ENCODE measurements at regions not wholly inside any gene's neighbourhood (a gene's known extent, or its start where the extent isn't known, plus 50 kb on each side); places are given as distances from the start of the nearest gene placed in this dataset.

DNA sequence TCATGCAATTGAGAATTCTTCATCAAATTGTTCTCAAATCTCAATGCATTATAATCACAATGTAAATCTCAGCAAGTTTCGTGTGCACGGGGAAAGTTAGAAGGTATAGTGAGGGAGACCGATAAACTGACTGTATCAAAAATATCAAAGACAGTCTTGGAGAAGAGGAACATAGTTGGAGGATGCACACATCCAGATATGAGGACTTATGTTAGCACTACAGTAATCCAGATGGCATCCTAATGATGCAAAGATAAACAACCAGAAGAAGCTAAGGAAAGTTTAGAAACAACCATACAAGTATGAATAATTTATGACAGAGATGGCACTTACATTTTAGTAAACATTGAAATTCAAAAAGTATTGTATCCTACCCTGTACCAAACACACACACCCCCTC, 760.1 kb downstream of the RPS29 start:
- Mint-ChIP-seq H3K27me3 (ENCODE audit: unreplicated experiment) (no peaks in the 10 kb centered on the region), H3K36me3 (ENCODE audit: unreplicated experiment) (no peaks in the 10 kb centered on the region), H3K27ac (ENCODE audit: unreplicated experiment) (no peak overlapping the region), H3K4me1 (ENCODE audit: low read depth, unreplicated experiment) (no peaks in the 10 kb centered on the region), H3K4me3 (ENCODE audit: unreplicated experiment) (no peak overlapping the region), H3K9me3 (ENCODE audit: unreplicated experiment) (no peaks in the 10 kb centered on the region)
- DNase-seq, result no peak
- TF ChIP-seq, protein P1, sequence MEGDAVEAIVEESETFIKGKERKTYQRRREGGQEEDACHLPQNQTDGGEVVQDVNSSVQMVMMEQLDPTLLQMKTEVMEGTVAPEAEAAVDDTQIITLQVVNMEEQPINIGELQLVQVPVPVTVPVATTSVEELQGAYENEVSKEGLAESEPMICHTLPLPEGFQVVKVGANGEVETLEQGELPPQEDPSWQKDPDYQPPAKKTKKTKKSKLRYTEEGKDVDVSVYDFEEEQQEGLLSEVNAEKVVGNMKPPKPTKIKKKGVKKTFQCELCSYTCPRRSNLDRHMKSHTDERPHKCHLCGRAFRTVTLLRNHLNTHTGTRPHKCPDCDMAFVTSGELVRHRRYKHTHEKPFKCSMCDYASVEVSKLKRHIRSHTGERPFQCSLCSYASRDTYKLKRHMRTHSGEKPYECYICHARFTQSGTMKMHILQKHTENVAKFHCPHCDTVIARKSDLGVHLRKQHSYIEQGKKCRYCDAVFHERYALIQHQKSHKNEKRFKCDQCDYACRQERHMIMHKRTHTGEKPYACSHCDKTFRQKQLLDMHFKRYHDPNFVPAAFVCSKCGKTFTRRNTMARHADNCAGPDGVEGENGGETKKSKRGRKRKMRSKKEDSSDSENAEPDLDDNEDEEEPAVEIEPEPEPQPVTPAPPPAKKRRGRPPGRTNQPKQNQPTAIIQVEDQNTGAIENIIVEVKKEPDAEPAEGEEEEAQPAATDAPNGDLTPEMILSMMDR (IDR thresholded peaks at IDR 0.05; ENCODE audit: partially characterized antibody, unreplicated experiment), result no peak

DNA sequence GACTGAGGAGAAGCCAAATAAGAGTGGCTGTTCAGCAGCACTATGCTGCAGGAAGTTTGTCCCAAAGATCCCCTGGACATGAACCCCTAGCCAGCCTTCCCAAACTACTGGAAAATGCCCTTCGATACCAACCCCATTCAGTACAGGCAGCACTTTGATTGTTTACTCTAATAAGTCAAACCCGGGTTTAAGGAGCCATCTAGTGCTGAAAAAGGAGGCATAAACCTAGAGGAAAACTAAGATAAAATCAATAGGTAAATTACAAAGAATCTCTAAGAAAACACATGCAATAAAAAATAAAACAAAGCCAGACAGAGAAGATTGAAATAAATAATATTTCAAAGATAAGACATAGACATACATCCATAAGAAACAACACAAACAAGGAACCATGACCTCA, 771.6 kb downstream of the RPS29 start:
- H3K4me1 Mint-ChIP-seq (ENCODE audit: low read depth, unreplicated experiment), result no peaks in the 10 kb centered on the region
- no peak overlapping the region for H3K27ac Mint-ChIP-seq (ENCODE audit: unreplicated experiment)
- no peak overlapping the region for H3K4me3 Mint-ChIP-seq (ENCODE audit: unreplicated experiment)
- H3K9me3 Mint-ChIP-seq (ENCODE audit: unreplicated experiment), result no peaks in the 10 kb centered on the region
- H3K27me3 Mint-ChIP-seq (ENCODE audit: unreplicated experiment), result no peaks in the 10 kb centered on the region
- H3K36me3 Mint-ChIP-seq (ENCODE audit: unreplicated experiment), result no peaks in the 10 kb centered on the region
- no peak for DNase-seq
- TF ChIP-seq, protein P1 (IDR thresholded peaks at IDR 0.05; ENCODE audit: partially characterized antibody, unreplicated experiment), result no peak

DNA sequence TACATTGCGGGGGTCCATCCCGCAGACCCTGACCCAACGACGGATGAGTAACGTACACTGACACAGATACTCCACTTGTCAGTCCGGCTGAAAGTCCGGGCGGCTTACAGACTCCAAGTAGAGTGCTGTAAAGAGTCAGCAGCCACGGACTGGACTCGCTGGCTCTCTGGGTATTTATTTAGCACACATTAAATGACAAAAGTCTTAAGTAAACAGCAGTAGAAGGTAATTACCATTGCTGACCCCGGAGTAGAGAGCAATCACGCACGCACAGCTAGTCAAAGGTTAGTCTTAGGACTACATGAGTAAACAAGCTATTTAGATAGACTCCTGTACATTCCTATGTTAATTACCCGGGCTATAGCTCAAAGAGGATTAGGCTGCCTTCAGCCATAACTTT, 780.9 kb downstream of the RPS29 start:
- H3K4me3 Mint-ChIP-seq (ENCODE audit: unreplicated experiment), result no peak overlapping the region
- TF ChIP-seq, protein P1 (IDR thresholded peaks at IDR 0.05; ENCODE audit: partially characterized antibody, unreplicated experiment), result no peak
- H3K9me3 Mint-ChIP-seq (ENCODE audit: unreplicated experiment), result peaks cover 3% of the 10 kb centered on the region
- peaks cover 2% of the 10 kb centered on the region for H3K27me3 Mint-ChIP-seq (ENCODE audit: unreplicated experiment)
- DNase-seq, result no peak
- no peaks in the 10 kb centered on the region for H3K36me3 Mint-ChIP-seq (ENCODE audit: unreplicated experiment)
- no peak overlapping the region for H3K27ac Mint-ChIP-seq (ENCODE audit: unreplicated experiment)
- no peaks in the 10 kb centered on the region for H3K4me1 Mint-ChIP-seq (ENCODE audit: low read depth, unreplicated experiment)

DNA sequence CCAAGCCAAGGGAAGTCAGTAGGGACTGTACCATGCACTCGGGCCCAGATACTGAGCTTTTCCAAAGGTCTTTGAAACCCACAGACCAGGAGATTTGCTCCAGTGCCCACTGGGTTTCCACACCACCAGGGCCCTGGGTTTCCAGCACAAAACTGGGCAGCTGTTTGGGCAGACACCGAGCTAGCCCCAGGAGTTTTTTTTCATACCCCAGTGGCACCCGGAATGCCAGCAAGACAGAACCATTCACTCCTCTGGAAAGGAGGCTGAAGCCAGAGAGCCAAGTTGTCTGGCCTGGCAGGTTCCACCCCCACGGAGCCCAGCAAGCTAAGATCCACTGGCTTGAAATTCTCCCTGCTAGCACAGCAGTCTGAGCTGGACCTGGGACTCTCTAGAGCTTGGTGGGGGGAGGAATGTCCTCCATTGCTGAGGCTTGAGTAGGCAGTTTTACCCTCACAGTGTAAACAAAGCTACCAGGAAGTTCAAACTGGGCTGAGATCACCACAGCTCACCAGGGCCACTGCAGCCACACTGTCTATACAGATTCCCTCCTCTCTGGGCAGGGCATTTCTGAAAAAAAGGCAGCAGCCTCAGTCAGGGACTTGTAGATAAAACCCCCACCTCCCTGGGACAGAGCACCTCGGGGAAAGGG, 793.7 kb downstream of the RPS29 start:
- TF ChIP-seq, protein P1 (IDR thresholded peaks at IDR 0.05; ENCODE audit: partially characterized antibody, unreplicated experiment), result no peak
- H3K9me3 Mint-ChIP-seq (ENCODE audit: unreplicated experiment), result no peaks in the 10 kb centered on the region
- H3K36me3 Mint-ChIP-seq (ENCODE audit: unreplicated experiment), result no peaks in the 10 kb centered on the region
- H3K27ac Mint-ChIP-seq (ENCODE audit: unreplicated experiment), result no peak overlapping the region
- H3K4me3 Mint-ChIP-seq (ENCODE audit: unreplicated experiment), result no peak overlapping the region
- H3K27me3 Mint-ChIP-seq (ENCODE audit: unreplicated experiment), result no peaks in the 10 kb centered on the region
- no peaks in the 10 kb centered on the region for H3K4me1 Mint-ChIP-seq (ENCODE audit: low read depth, unreplicated experiment)
- DNase-seq, result no peak

DNA sequence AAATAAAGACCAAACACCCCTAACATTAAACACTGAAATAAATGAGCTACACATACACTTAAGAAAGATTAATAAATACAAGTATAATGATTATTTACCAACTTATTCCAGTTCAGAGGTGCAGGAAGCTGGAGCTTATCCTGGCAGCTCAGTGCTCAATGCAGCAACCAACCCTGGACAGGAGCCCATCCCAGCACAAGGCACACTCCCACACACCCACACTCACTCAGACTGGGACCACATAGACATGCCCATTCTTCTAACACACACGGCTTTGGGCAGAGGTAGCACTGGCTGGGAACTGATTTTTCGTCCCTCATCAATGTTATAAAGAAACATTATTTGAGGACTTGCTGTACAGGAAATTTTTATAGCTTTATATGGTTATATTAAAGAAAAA, 797.4 kb downstream of the RPS29 start:
- no peaks in the 10 kb centered on the region for H3K9me3 Mint-ChIP-seq (ENCODE audit: unreplicated experiment)
- H3K27ac Mint-ChIP-seq (ENCODE audit: unreplicated experiment), result no peak overlapping the region

More for the DNA sequence above, 797.4 kb downstream of the RPS29 start:
- Mint-ChIP-seq H3K4me3 (ENCODE audit: unreplicated experiment) (no peak overlapping the region), H3K27me3 (ENCODE audit: unreplicated experiment) (no peaks in the 10 kb centered on the region), H3K36me3 (ENCODE audit: unreplicated experiment) (no peaks in the 10 kb centered on the region), H3K4me1 (ENCODE audit: low read depth, unreplicated experiment) (no peaks in the 10 kb centered on the region)
- TF ChIP-seq, protein P1 (IDR thresholded peaks at IDR 0.05; ENCODE audit: partially characterized antibody, unreplicated experiment), result no peak
- DNase-seq, result no peak

Data from glutamatergic neuron (in vitro differentiated cells).